ENCODE measurements at regions not wholly inside any gene's neighbourhood (a gene's known extent, or its start where the extent isn't known, plus 50 kb on each side); places are given as distances from the start of the nearest gene placed in this dataset.

- Mint-ChIP-seq H3K27me3 (no peaks in the 10 kb centered on the region), H3K4me1 (no peaks in the 10 kb centered on the region), H3K4me3 (no peak overlapping the region), H3K36me3 (ENCODE audit: low read depth) (no peaks in the 10 kb centered on the region), H3K27ac (no peak overlapping the region), H3K9me3 (no peaks in the 10 kb centered on the region)
- DNase-seq: no peak
- CTCF ChIA-PET: interaction anchor here (1.1 kb wide), 1 partner anchor 16 kb away, joined by 3 read pairs; no protein-coding TSS in a partner anchor
- POLR2A ChIA-PET: no interaction called here
These were observed 189.2 kb downstream of the URI1 start for GRCh38 chr19:30131246-30131645.

- ChIA-PET POLR2A (no interaction called here), CTCF (interaction anchor here (1.1 kb wide), 1 partner anchor 15 kb away, joined by 3 read pairs; no protein-coding TSS in a partner anchor)
- Mint-ChIP-seq H3K4me1 (no peaks in the 10 kb centered on the region), H3K4me3 (no peak overlapping the region), H3K27me3 (no peaks in the 10 kb centered on the region), H3K27ac (no peak overlapping the region), H3K36me3 (ENCODE audit: low read depth) (no peaks in the 10 kb centered on the region), H3K9me3 (no peaks in the 10 kb centered on the region)
- DNase-seq: no peak
These were observed 189.8 kb downstream of the URI1 start for GRCh38 chr19:30131722-30132291.

- Mint-ChIP-seq H3K36me3 (ENCODE audit: low read depth) (no peaks in the 10 kb centered on the region), H3K4me3 (no peak overlapping the region), H3K9me3 (no peaks in the 10 kb centered on the region), H3K4me1 (no peaks in the 10 kb centered on the region), H3K27ac (no peak overlapping the region), H3K27me3 (no peaks in the 10 kb centered on the region)
- ChIA-PET POLR2A (no interaction called here), CTCF (no interaction called here)
- DNase-seq: no peak
These were observed 190.5 kb downstream of the URI1 start for GRCh38 chr19:30132343-30133075.

- H3K9me3 Mint-ChIP-seq: no peaks in the 10 kb centered on the region
- H3K27me3 Mint-ChIP-seq: no peaks in the 10 kb centered on the region
- H3K27ac Mint-ChIP-seq: no peak overlapping the region
- no peak overlapping the region for H3K4me3 Mint-ChIP-seq
- ChIA-PET POLR2A (no interaction called here), CTCF (no interaction called here)
- no peaks in the 10 kb centered on the region for H3K4me1 Mint-ChIP-seq
- no peak for DNase-seq
- H3K36me3 Mint-ChIP-seq (ENCODE audit: low read depth): no peaks in the 10 kb centered on the region
These were observed 191.8 kb downstream of the URI1 start for GRCh38 chr19:30133803-30134202.

GRCh38 chr19:30135093-30135757 lies 193.2 kb downstream of the URI1 start:
- no peaks in the 10 kb centered on the region for H3K9me3 Mint-ChIP-seq
- H3K36me3 Mint-ChIP-seq (ENCODE audit: low read depth): no peaks in the 10 kb centered on the region
- H3K4me3 Mint-ChIP-seq: no peak overlapping the region
- DNase-seq: no peak
- CTCF ChIA-PET: no interaction called here
- no peak overlapping the region for H3K27ac Mint-ChIP-seq
- POLR2A ChIA-PET: no interaction called here
- H3K4me1 Mint-ChIP-seq: no peaks in the 10 kb centered on the region
- no peaks in the 10 kb centered on the region for H3K27me3 Mint-ChIP-seq

GRCh38 chr19:30135797-30136196 lies 193.8 kb downstream of the URI1 start:
- DNase-seq: no peak
- no peaks in the 10 kb centered on the region for H3K9me3 Mint-ChIP-seq
- H3K4me3 Mint-ChIP-seq: no peak overlapping the region
- H3K27me3 Mint-ChIP-seq: no peaks in the 10 kb centered on the region
- no peaks in the 10 kb centered on the region for H3K36me3 Mint-ChIP-seq (ENCODE audit: low read depth)
- POLR2A ChIA-PET: no interaction called here
- CTCF ChIA-PET: no interaction called here
- H3K27ac Mint-ChIP-seq: no peak overlapping the region
- no peaks in the 10 kb centered on the region for H3K4me1 Mint-ChIP-seq

GRCh38 chr19:30136611-30137195 lies 194.7 kb downstream of the URI1 start:
- H3K4me3 Mint-ChIP-seq: no peak overlapping the region
- ChIA-PET POLR2A (no interaction called here), CTCF (interaction anchor here (1.4 kb wide), 1 partner anchor 25 kb away, joined by 4 read pairs; no protein-coding TSS in a partner anchor)
- no peak overlapping the region for H3K27ac Mint-ChIP-seq
- no peaks in the 10 kb centered on the region for H3K27me3 Mint-ChIP-seq
- no peak for DNase-seq
- H3K9me3 Mint-ChIP-seq: no peaks in the 10 kb centered on the region
- no peaks in the 10 kb centered on the region for H3K36me3 Mint-ChIP-seq (ENCODE audit: low read depth)
- no peaks in the 10 kb centered on the region for H3K4me1 Mint-ChIP-seq

GRCh38 chr19:30137747-30138146 lies 195.7 kb downstream of the URI1 start:
- POLR2A ChIA-PET: no interaction called here
- Mint-ChIP-seq H3K9me3 (no peaks in the 10 kb centered on the region), H3K27me3 (no peaks in the 10 kb centered on the region), H3K4me3 (no peak overlapping the region), H3K27ac (no peak overlapping the region), H3K4me1 (no peaks in the 10 kb centered on the region), H3K36me3 (ENCODE audit: low read depth) (no peaks in the 10 kb centered on the region)
- CTCF ChIA-PET: interaction anchor here (1.4 kb wide), 1 partner anchor 26 kb away, joined by 4 read pairs; no protein-coding TSS in a partner anchor
- no peak for DNase-seq

- ChIA-PET POLR2A (no interaction called here), CTCF (no interaction called here)
- Mint-ChIP-seq H3K9me3 (no peaks in the 10 kb centered on the region), H3K27me3 (no peaks in the 10 kb centered on the region), H3K27ac (no peak overlapping the region), H3K4me3 (no peak overlapping the region), H3K4me1 (no peaks in the 10 kb centered on the region), H3K36me3 (ENCODE audit: low read depth) (no peaks in the 10 kb centered on the region)
- DNase-seq: no peak
These were observed 202.3 kb downstream of the URI1 start for GRCh38 chr19:30144242-30144758.

- no peaks in the 10 kb centered on the region for H3K27me3 Mint-ChIP-seq
- H3K4me3 Mint-ChIP-seq: no peak overlapping the region
- H3K36me3 Mint-ChIP-seq (ENCODE audit: low read depth): no peaks in the 10 kb centered on the region
- POLR2A ChIA-PET: no interaction called here
- no peaks in the 10 kb centered on the region for H3K4me1 Mint-ChIP-seq
- H3K27ac Mint-ChIP-seq: no peak overlapping the region
- H3K9me3 Mint-ChIP-seq: no peaks in the 10 kb centered on the region
- DNase-seq: no peak
- CTCF ChIA-PET: interaction anchor here (0.5 kb wide), 1 partner anchor 41 kb away, joined by 3 read pairs; no protein-coding TSS in a partner anchor
These were observed 202.8 kb downstream of the URI1 start for GRCh38 chr19:30144802-30145201.

GRCh38 chr19:30145467-30145866 lies 203.4 kb downstream of the URI1 start:
- H3K27me3 Mint-ChIP-seq: no peaks in the 10 kb centered on the region
- CTCF ChIA-PET: interaction anchor here (0.5 kb wide), 1 partner anchor 41 kb away, joined by 3 read pairs; no protein-coding TSS in a partner anchor

GRCh38 chr19:30146346-30146745 lies 204.3 kb downstream of the URI1 start:
- ChIA-PET POLR2A (no interaction called here), CTCF (no interaction called here)
- Mint-ChIP-seq H3K27me3 (no peaks in the 10 kb centered on the region), H3K4me3 (no peak overlapping the region), H3K27ac (no peak overlapping the region), H3K4me1 (no peaks in the 10 kb centered on the region), H3K9me3 (no peaks in the 10 kb centered on the region), H3K36me3 (ENCODE audit: low read depth) (no peaks in the 10 kb centered on the region)
- DNase-seq: no peak

More at GRCh38 chr19:30145467-30145866, 203.4 kb downstream of the URI1 start:
- H3K36me3 Mint-ChIP-seq (ENCODE audit: low read depth): no peaks in the 10 kb centered on the region
- no peak for DNase-seq
- H3K27ac Mint-ChIP-seq: no peak overlapping the region
- H3K4me1 Mint-ChIP-seq: no peaks in the 10 kb centered on the region
- POLR2A ChIA-PET: no interaction called here
- no peak overlapping the region for H3K4me3 Mint-ChIP-seq
- H3K9me3 Mint-ChIP-seq: no peaks in the 10 kb centered on the region
